Endothelial cell of umbilical vein (primary cell): ENCODE measurements at regions not wholly inside any gene's neighbourhood (a gene's known extent, or its start where the extent isn't known, plus 50 kb on each side); places are given as distances from the start of the nearest gene placed in this dataset.

Experiments used
- BruUV-seq: library from RNA; stranded (reverse); fragments of 400-500 nt; replicated peaks from 2 replicates; lab custom pipeline; 2021; lab: Mats Ljungman, UMichigan
- CTCF ChIA-PET: fragments of 300-600, 350-600 bp; sonication (Branson Sonifier 250); formaldehyde crosslinking; loops from one replicate; lab custom pipeline; 2021; ENCODE audit warnings: antibody characterized with exemption, inconsistent platforms; lab: Charles Lee
- POLR2A ChIA-PET: fragments of 300-600, 350-600 bp; sonication (Branson Sonifier 250); formaldehyde crosslinking; loops from one replicate; lab custom pipeline; 2021; ENCODE audit warnings: antibody characterized with exemption, inconsistent platforms; lab: Charles Lee
- DNase-seq: peaks from one replicate; pipeline ENCODE4 v3.0.0-alpha.2; 2011; ENCODE audit warnings: low read depth, low spot score
- FAIRE-seq: peaks from 2 replicates; lab custom pipeline; 2011; peaks lifted over from hg19 to GRCh38; lab: Jason Lieb, UNC
- H2AFZ ChIP-seq: 2 replicates; pipeline ENCODE4 v1.6.0; 2012; ENCODE audit warnings: low read depth, low read length, control low read depth, inconsistent platforms
- H3K27ac ChIP-seq: 2 replicates; pipeline ENCODE4 v1.5.1; 2011; ENCODE audit warnings: low read depth, mild to moderate bottlenecking, control low read depth, low read length, moderate library complexity; ENCODE audit not compliant: insufficient read depth
- H3K27me3 ChIP-seq, 2 experiments: 2 replicates each; pipeline versions ENCODE4 v1.6.0 to v1.6.1; 2011; ENCODE audit warnings: low read length in 2 of 2, mixed read lengths in 1 of 2; ENCODE audit not compliant: control insufficient read depth in 2 of 2, insufficient read depth in 2 of 2
- H3K36me3 ChIP-seq, 2 experiments: 2 replicates in 1 of 2; 3 replicates in 1 of 2; pipeline ENCODE4 v1.5.1; 2011; ENCODE audit warnings: low read length in 2 of 2, mild to moderate bottlenecking in 1 of 2, moderate library complexity in 1 of 2; ENCODE audit not compliant: control insufficient read depth in 2 of 2, insufficient read depth in 2 of 2; ENCODE audit errors: extremely low read depth in 1 of 2
- H3K4me1 ChIP-seq: 3 replicates; pipeline ENCODE4 v1.5.1; 2011; ENCODE audit warnings: mild to moderate bottlenecking, low read length; ENCODE audit not compliant: control insufficient read depth, insufficient read depth; ENCODE audit errors: extremely low read depth
- H3K4me2 ChIP-seq: 2 replicates; pipeline ENCODE4 v1.6.1; 2011; ENCODE audit warnings: low read length, control low read depth, mixed read lengths; ENCODE audit not compliant: insufficient read depth
- H3K4me3 ChIP-seq, 3 experiments: fragments of 200-600 bp in 1 of 3; sonication (generic), shearing (Covaris generic) in 1 of 3; replicated peaks in 1 of 3; 2 replicates each; pipeline ENCODE4 v1.5.1; 2011 to 2016; ENCODE audit warnings: control low read depth in 3 of 3, low read length in 3 of 3, mild to moderate bottlenecking in 2 of 3, inconsistent platforms in 1 of 3, low read depth in 1 of 3, moderate library complexity in 1 of 3; ENCODE audit not compliant: insufficient read depth in 1 of 3
- H3K79me2 ChIP-seq: 2 replicates; pipeline ENCODE4 v1.6.0; 2012; ENCODE audit warnings: low read length, inconsistent platforms; ENCODE audit not compliant: control insufficient read depth, insufficient read depth
- H3K9ac ChIP-seq: replicated peaks from 2 replicates; pipeline ENCODE3; 2011; ENCODE audit warnings: low read length, control low read depth; ENCODE audit not compliant: insufficient read depth; ENCODE audit errors: extremely low read depth
- H3K9me1 ChIP-seq: replicated peaks from 3 replicates; pipeline ENCODE4 v1.6.0; 2011; ENCODE audit warnings: mild to moderate bottlenecking, low read length; ENCODE audit not compliant: control insufficient read depth, insufficient read depth; ENCODE audit errors: extremely low read depth
- H3K9me3 ChIP-seq: replicated peaks from 2 replicates; pipeline ENCODE4 v1.5.1; 2012; ENCODE audit warnings: low read length, inconsistent platforms; ENCODE audit not compliant: control insufficient read depth, insufficient read depth
- H4K20me1 ChIP-seq: replicated peaks from 2 replicates; pipeline ENCODE3; 2011; ENCODE audit warnings: mild to moderate bottlenecking, low read length; ENCODE audit not compliant: control insufficient read depth, insufficient read depth; ENCODE audit errors: extremely low read depth
- EZH2 ChIP-seq: IDR thresholded peaks from 2 replicates; pipeline ENCODE4 v1.6.1; 2012; ENCODE audit warnings: borderline replicate concordance, low read depth, mild to moderate bottlenecking, moderate library complexity, low read length, inconsistent platforms; ENCODE audit not compliant: severe bottlenecking
- FOS ChIP-seq: IDR thresholded peaks from 2 replicates; pipeline ENCODE4 v1.6.1; 2011; ENCODE audit warnings: mild to moderate bottlenecking, low read length, moderate library complexity, borderline replicate concordance; ENCODE audit not compliant: insufficient read depth
- GATA2 ChIP-seq: IDR thresholded peaks from 2 replicates; pipeline ENCODE4 v1.7.0; 2011; ENCODE audit warnings: low read depth, mild to moderate bottlenecking, moderate library complexity, mixed read lengths, low read length; ENCODE audit not compliant: insufficient read length, insufficient read depth
- JUN ChIP-seq: IDR thresholded peaks from 2 replicates; pipeline ENCODE4 v1.6.1; 2011; ENCODE audit warnings: borderline replicate concordance, low read depth; ENCODE audit not compliant: insufficient read length, insufficient read depth
- MAX ChIP-seq: IDR thresholded peaks from 2 replicates; pipeline ENCODE4 v1.6.1; 2011; ENCODE audit not compliant: insufficient read depth, insufficient read length
- MYC ChIP-seq: IDR thresholded peaks from one replicate; pipeline ENCODE4 v1.6.1; 2011; ENCODE audit warnings: mild to moderate bottlenecking, low read depth, low read length
- POLR2A ChIP-seq: IDR thresholded peaks from 2 replicates; pipeline ENCODE4 v1.6.1; 2012; ENCODE audit warnings: low read depth, mild to moderate bottlenecking, control low read depth, low read length
- POLR2AphosphoS5 ChIP-seq: IDR thresholded peaks from 2 replicates; pipeline ENCODE4 v1.6.1; 2012; ENCODE audit warnings: low read depth, mild to moderate bottlenecking, control low read depth, low read length, moderate library complexity; ENCODE audit not compliant: insufficient read depth
- dilution Hi-C: fragments of 300-500 bp; cut with MboI; formaldehyde crosslinking; loops from one replicate; pipeline ENCODE4 v1.15.0; 2019; ENCODE audit warnings: low sequenced_read_pairs; ENCODE audit not compliant: extremely low pct_ligation_motif_present
- intact Hi-C: fragments of 100-400 bp; cut with micrococcal nuclease; formaldehyde crosslinking; loops from one replicate; pipeline ENCODE4 v1.10.0; 2022
- TF ChIP-seq, protein P1 (sequence below), 2 donors: IDR thresholded peaks; 1 replicate in 1 of 2; 2 replicates in 1 of 2; pipeline ENCODE4 v1.5.1; 2011; ENCODE audit warnings: low read length in 2 of 2, mild to moderate bottlenecking in 2 of 2, moderate library complexity in 2 of 2, control low read depth in 1 of 2, inconsistent platforms in 1 of 2, low read depth in 1 of 2; ENCODE audit not compliant: insufficient read depth in 1 of 2; ENCODE audit errors: extremely low read depth in 1 of 2

GRCh38 chr5:133736512-133736911 lies 124.2 kb upstream of the FSTL4 start:
- no peak for FAIRE-seq
- CTCF ChIA-PET, result interaction anchor here (0.6 kb wide), 1 partner anchor 12 kb away, joined by 3 read pairs; no protein-coding TSS in a partner anchor
- no TSS peak for BruUV-seq
- H4K20me1 ChIP-seq, result no peaks in the 10 kb centered on the region
- dilution Hi-C loops, result no loop called here
- H3K4me1 ChIP-seq, result peaks cover 16% of the 10 kb centered on the region
- TF ChIP-seq JUN, result no peak
- H3K9me3 ChIP-seq, result no peaks in the 10 kb centered on the region
- H3K79me2 ChIP-seq, result no peaks in the 10 kb centered on the region
- intact Hi-C loops, result no loop called here
- no peaks in the 10 kb centered on the region for H3K36me3 ChIP-seq
- no peak for DNase-seq
- no peak overlapping the region for H3K4me2 ChIP-seq
- H2AFZ ChIP-seq, result no peak overlapping the region
- no peak overlapping the region for H3K4me3 ChIP-seq
- POLR2A ChIA-PET, result no interaction called here
- peak overlapping the region; percentile 78 for H3K27ac ChIP-seq
- no peak overlapping the region for H3K9ac ChIP-seq
- no peaks in the 10 kb centered on the region for H3K9me1 ChIP-seq
- H3K27me3 ChIP-seq, result no peaks in the 10 kb centered on the region

DNA sequence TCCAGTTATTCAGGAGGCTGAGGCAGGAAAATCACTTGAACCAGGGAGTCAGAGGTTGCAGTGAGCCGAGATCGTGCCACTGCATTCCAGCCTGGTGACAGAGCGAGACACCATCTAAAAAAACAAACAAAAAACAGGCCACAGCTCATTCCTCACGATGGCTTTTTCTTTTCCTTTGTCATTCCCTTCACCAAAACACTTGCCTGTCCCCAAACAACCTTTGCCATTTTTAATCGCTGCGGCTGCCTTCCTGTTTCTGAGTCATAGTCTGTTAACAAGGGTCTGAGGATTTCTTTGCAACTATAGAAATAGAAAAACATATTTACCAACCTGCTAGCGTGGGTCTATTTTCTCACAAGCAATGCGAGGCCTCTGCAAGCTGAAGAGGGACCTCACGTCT lies 123.0 kb upstream of the FSTL4 start:
- Histone ChIP-seq H2AFZ (peak overlapping the region; percentile 48), H3K27me3 (no peaks in the 10 kb centered on the region), H3K79me2 (no peaks in the 10 kb centered on the region), H3K4me1 (peaks cover 16% of the 10 kb centered on the region), H3K9me1 (no peaks in the 10 kb centered on the region), H3K9ac (peak overlapping the region; percentile 43), H3K4me3 (no peak overlapping the region), H3K36me3 (no peaks in the 10 kb centered on the region), H3K4me2 (peak overlapping the region; percentile 28), H3K9me3 (no peaks in the 10 kb centered on the region), H3K27ac (peak overlapping the region; percentile 78), H4K20me1 (no peaks in the 10 kb centered on the region)
- ChIA-PET CTCF (interaction anchor here (1.0 to 1.2 kb wide), 2 partner anchors 19 to 97 kb away, joined by 3 to 5 read pairs; no protein-coding TSS in a partner anchor), POLR2A (no interaction called here)
- intact Hi-C loops (loop anchor here (2.0 kb wide), 1 partner anchor 133 kb away; no protein-coding TSS in a partner anchor), dilution Hi-C loops (no loop called here)
- peak; percentile 91 for FAIRE-seq
- DNase-seq, result peak; percentile 92
- no TSS peak for BruUV-seq
- TF ChIP-seq JUN, result peak; percentile 64
- peak; percentile 63 for TF ChIP-seq FOS
- TF ChIP-seq, protein P1, sequence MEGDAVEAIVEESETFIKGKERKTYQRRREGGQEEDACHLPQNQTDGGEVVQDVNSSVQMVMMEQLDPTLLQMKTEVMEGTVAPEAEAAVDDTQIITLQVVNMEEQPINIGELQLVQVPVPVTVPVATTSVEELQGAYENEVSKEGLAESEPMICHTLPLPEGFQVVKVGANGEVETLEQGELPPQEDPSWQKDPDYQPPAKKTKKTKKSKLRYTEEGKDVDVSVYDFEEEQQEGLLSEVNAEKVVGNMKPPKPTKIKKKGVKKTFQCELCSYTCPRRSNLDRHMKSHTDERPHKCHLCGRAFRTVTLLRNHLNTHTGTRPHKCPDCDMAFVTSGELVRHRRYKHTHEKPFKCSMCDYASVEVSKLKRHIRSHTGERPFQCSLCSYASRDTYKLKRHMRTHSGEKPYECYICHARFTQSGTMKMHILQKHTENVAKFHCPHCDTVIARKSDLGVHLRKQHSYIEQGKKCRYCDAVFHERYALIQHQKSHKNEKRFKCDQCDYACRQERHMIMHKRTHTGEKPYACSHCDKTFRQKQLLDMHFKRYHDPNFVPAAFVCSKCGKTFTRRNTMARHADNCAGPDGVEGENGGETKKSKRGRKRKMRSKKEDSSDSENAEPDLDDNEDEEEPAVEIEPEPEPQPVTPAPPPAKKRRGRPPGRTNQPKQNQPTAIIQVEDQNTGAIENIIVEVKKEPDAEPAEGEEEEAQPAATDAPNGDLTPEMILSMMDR (IDR thresholded peaks at IDR 0.05; ENCODE audit: extremely low read depth in 1 of 2, insufficient read depth in 1 of 2, low read depth in 1 of 2, low read length in 2 of 2), result no peak
- TF ChIP-seq MYC, result no peak
- peak; percentile 14 for TF ChIP-seq GATA2
- TF ChIP-seq POLR2AphosphoS5, result no peak
- TF ChIP-seq POLR2A, result no peak
- no peak for TF ChIP-seq MAX
- TF ChIP-seq EZH2, result no peak
